ENCODE measurements at regions not wholly inside any gene's neighbourhood (a gene's known extent, or its start where the extent isn't known, plus 50 kb on each side); places are given as distances from the start of the nearest gene placed in this dataset.
A peak's percentile ranks its signal among the peaks of the same experiment; 100 is the strongest.

DNA sequence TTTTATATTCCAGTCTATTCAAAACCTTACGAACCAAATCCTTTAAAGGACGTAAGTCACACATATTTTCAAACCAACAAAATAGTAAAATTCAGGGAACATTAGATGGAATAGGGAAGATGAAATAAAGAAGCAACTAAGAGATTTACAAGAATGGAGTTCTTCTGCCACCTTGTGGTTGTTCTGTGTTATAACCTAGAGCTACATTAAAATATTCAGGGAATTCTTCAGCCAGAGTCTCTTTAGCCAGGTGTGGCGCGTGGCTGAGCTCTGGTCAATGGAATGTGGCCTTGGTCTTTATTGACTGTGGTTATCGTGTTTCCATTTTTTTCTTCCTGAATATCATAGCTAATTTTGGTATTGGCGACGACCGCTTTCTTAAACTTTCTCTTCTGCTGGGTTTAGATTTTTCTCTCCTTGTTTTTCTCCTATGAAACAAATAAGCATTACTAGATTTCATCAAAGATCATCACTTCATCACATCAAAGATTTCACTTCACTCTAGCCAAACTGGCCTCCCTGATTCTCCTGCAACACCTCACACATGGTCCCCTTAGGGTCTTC lies 221.3 kb downstream of the MRPL39 start:
- Mint-ChIP-seq H3K27ac (no peak overlapping the region), H3K36me3 (no peaks in the 10 kb centered on the region), H3K27me3 (ENCODE audit: low read depth) (peaks cover 18% of the 10 kb centered on the region), H3K4me3 (no peak overlapping the region), H3K9me3 (peaks cover 4% of the 10 kb centered on the region), H3K4me1 (peaks cover 4% of the 10 kb centered on the region)
- TF ChIP-seq CTCF (IDR thresholded peaks at IDR 0.05; ENCODE audit: unreplicated experiment), result peak; percentile 95
- DNase-seq (ENCODE audit: low spot score in 2 of 2, unreplicated experiment in 2 of 2), result peak in 1 of 2 experiments; percentile 40

GRCh38 chr21:25385341-25385740 lies 221.9 kb downstream of the MRPL39 start:
- Mint-ChIP-seq H3K36me3 (no peaks in the 10 kb centered on the region), H3K4me1 (peaks cover 4% of the 10 kb centered on the region), H3K9me3 (peaks cover 4% of the 10 kb centered on the region), H3K27me3 (ENCODE audit: low read depth) (peaks cover 14% of the 10 kb centered on the region), H3K4me3 (no peak overlapping the region), H3K27ac (no peak overlapping the region)
- TF ChIP-seq CTCF (IDR thresholded peaks at IDR 0.05; ENCODE audit: unreplicated experiment), result no peak
- DNase-seq (ENCODE audit: low spot score in 2 of 2, unreplicated experiment in 2 of 2), result no peak

- H3K36me3 Mint-ChIP-seq, result no peaks in the 10 kb centered on the region
- H3K9me3 Mint-ChIP-seq, result peaks cover 3% of the 10 kb centered on the region
- no peak for TF ChIP-seq CTCF (IDR thresholded peaks at IDR 0.05; ENCODE audit: unreplicated experiment)
- peaks cover 4% of the 10 kb centered on the region for H3K4me1 Mint-ChIP-seq
- DNase-seq (ENCODE audit: low spot score in 2 of 2, unreplicated experiment in 2 of 2), result no peak
- no peak overlapping the region for H3K27ac Mint-ChIP-seq
- H3K4me3 Mint-ChIP-seq, result no peak overlapping the region
- H3K27me3 Mint-ChIP-seq (ENCODE audit: low read depth), result peaks cover 11% of the 10 kb centered on the region
Measured at GRCh38 chr21:25384782-25385181, 222.5 kb downstream of the MRPL39 start.

GRCh38 chr21:25383545-25383944 lies 223.7 kb downstream of the MRPL39 start:
- no peak for TF ChIP-seq CTCF (IDR thresholded peaks at IDR 0.05; ENCODE audit: unreplicated experiment)
- peaks cover 7% of the 10 kb centered on the region for H3K27me3 Mint-ChIP-seq (ENCODE audit: low read depth)
- H3K4me3 Mint-ChIP-seq, result no peak overlapping the region
- DNase-seq (ENCODE audit: low spot score in 2 of 2, unreplicated experiment in 2 of 2), result no peak
- H3K4me1 Mint-ChIP-seq, result peaks cover 4% of the 10 kb centered on the region
- H3K36me3 Mint-ChIP-seq, result no peaks in the 10 kb centered on the region
- H3K9me3 Mint-ChIP-seq, result peaks cover 2% of the 10 kb centered on the region
- H3K27ac Mint-ChIP-seq, result no peak overlapping the region

DNA sequence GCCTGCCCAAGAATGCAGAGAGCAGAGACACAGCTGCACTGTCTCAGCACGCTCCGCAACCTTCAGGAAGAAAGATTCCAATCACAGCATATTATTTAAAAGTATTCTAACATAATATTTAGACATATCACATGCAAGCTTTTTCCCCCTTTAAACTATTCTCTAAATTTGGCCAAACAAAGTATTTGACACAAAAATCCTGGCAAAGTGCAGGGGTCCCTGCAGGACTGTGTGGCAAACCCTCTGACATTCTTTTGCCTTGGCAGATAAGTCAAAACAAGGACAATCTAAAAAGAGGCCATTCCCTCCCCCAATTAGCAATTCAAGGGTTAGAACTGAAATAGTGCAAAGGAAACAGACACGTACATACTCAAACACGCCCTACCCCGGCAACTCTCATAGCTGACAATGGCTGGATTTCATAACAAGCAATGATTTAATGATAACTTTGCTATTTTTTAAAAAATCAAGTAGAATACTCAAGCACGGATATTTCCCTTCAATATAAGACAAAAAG lies 225.3 kb downstream of the MRPL39 start:
- TF ChIP-seq CTCF (IDR thresholded peaks at IDR 0.05; ENCODE audit: unreplicated experiment), result no peak
- Mint-ChIP-seq H3K36me3 (no peaks in the 10 kb centered on the region), H3K4me1 (peaks cover 4% of the 10 kb centered on the region), H3K9me3 (peaks cover 16% of the 10 kb centered on the region), H3K27ac (no peak overlapping the region), H3K27me3 (ENCODE audit: low read depth) (peaks cover 6% of the 10 kb centered on the region), H3K4me3 (no peak overlapping the region)
- no peak for DNase-seq (ENCODE audit: low spot score in 2 of 2, unreplicated experiment in 2 of 2)

All from mesothelial cell of epicardium (in vitro differentiated cells).